Lung (tissue), 11 donors: ENCODE measurements at regions not wholly inside any gene's neighbourhood (a gene's known extent, or its start where the extent isn't known, plus 50 kb on each side); places are given as distances from the start of the nearest gene placed in this dataset.

Source experiments
- ATAC-seq: fragments of 200-7000 bp; cut with Tn5 transposase; one replicate; pipeline ENCODE4 v1.9.1; 2020; ENCODE audit warnings: moderate number of reproducible peaks; ENCODE audit not compliant: insufficient read depth, low FRiP score
- DNase-seq, 3 donors: peaks; one replicate each; pipeline ENCODE4 v3.0.0-alpha.2; 2013 to 2017
- H3K27ac ChIP-seq, 2 donors: one replicate each; pipeline ENCODE4 v1.5.1; 2013; ENCODE audit warnings: mild to moderate bottlenecking in 2 of 2, moderate library complexity in 2 of 2, control low read depth in 1 of 2, inconsistent platforms in 1 of 2, low read depth in 1 of 2, low read length in 1 of 2
- H3K27me3 ChIP-seq, 3 donors: one replicate each; pipeline ENCODE4 v1.5.1; 2013; ENCODE audit warnings: low read length in 2 of 3; ENCODE audit not compliant: control insufficient read depth in 3 of 3, insufficient read depth in 3 of 3
- H3K36me3 ChIP-seq, 4 donors: one replicate each; pipeline ENCODE4 v1.5.1; 2013; ENCODE audit warnings: low read length in 4 of 4, mild to moderate bottlenecking in 1 of 4, moderate library complexity in 1 of 4; ENCODE audit not compliant: control insufficient read depth in 4 of 4, insufficient read depth in 4 of 4
- H3K4me1 ChIP-seq, 5 donors: one replicate each; pipeline ENCODE4 v1.5.1; 2013; ENCODE audit warnings: low read length in 5 of 5, mild to moderate bottlenecking in 2 of 5, moderate library complexity in 1 of 5; ENCODE audit not compliant: control insufficient read depth in 5 of 5, insufficient read depth in 5 of 5
- H3K4me3 ChIP-seq: one replicate; pipeline ENCODE4 v1.5.1; 2013; ENCODE audit warnings: mild to moderate bottlenecking, control low read depth, moderate library complexity
- H3K9ac ChIP-seq, 2 donors: one replicate each; pipeline ENCODE4 v1.5.1; 2013; ENCODE audit warnings: low read length in 2 of 2, control low read depth in 1 of 2; ENCODE audit not compliant: insufficient read depth in 1 of 2
- H3K9me3 ChIP-seq, 4 donors: one replicate each; pipeline ENCODE4 v1.5.1; 2013; ENCODE audit warnings: low read length in 3 of 4, mild to moderate bottlenecking in 1 of 4, moderate library complexity in 1 of 4; ENCODE audit not compliant: control insufficient read depth in 4 of 4, insufficient read depth in 3 of 4
- WGBS, 2 donors: extraction: QIAGEN DNeasy Blood & Tissue Kit; methylation state at CpG; one replicate each; pipeline ENCODE4 v1.1.7; 2013; 5-methylcytosine and 5-hydroxymethylcytosine counted together
- TF ChIP-seq, protein P1 (sequence below): IDR thresholded peaks from 2 replicates; pipeline ENCODE4 v1.5.1; 2012; ENCODE audit warnings: mild to moderate bottlenecking; ENCODE audit errors: control extremely low read depth, extremely low read depth
- donor health status: control.
- donor health status: control.
- donor health status: Bipolar disorder and iron deficiency.
- donor health status: healthy.
- donor health status: DM: yes; HTN: yes; CAD: no.

DNA sequence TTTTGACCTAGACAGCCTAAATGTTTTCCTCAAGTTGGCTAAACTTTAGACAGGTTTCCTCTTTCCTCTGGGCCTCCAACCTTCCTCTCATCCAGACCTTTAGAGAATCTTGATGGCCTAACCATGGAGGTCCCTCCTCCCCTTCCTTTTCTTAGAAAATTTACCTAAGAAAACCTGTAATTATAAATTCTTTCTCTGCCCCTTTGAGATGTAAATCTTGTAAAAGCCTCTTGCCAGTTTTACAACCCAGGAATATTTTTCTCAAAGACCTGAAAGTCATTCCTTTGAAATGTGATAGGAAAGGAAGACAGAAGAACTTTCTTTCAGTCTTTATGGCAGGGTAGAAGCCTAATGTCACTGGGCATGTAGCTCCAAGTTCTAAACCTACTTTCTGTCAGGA is 1752.6 kb upstream of the C9orf72 start:
- H3K9ac ChIP-seq, result no peak overlapping the region
- H3K36me3 ChIP-seq, result no peaks in the 10 kb centered on the region
- H3K4me3 ChIP-seq, result no peak overlapping the region
- no peaks in the 10 kb centered on the region for H3K27me3 ChIP-seq
- no peaks in the 10 kb centered on the region for H3K9me3 ChIP-seq
- TF ChIP-seq, protein P1, sequence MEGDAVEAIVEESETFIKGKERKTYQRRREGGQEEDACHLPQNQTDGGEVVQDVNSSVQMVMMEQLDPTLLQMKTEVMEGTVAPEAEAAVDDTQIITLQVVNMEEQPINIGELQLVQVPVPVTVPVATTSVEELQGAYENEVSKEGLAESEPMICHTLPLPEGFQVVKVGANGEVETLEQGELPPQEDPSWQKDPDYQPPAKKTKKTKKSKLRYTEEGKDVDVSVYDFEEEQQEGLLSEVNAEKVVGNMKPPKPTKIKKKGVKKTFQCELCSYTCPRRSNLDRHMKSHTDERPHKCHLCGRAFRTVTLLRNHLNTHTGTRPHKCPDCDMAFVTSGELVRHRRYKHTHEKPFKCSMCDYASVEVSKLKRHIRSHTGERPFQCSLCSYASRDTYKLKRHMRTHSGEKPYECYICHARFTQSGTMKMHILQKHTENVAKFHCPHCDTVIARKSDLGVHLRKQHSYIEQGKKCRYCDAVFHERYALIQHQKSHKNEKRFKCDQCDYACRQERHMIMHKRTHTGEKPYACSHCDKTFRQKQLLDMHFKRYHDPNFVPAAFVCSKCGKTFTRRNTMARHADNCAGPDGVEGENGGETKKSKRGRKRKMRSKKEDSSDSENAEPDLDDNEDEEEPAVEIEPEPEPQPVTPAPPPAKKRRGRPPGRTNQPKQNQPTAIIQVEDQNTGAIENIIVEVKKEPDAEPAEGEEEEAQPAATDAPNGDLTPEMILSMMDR, result no peak
- ATAC-seq, result no peak
- DNase-seq, result no peak
- no peak overlapping the region for H3K27ac ChIP-seq
- H3K4me1 ChIP-seq, result no peaks in the 10 kb centered on the region

DNA sequence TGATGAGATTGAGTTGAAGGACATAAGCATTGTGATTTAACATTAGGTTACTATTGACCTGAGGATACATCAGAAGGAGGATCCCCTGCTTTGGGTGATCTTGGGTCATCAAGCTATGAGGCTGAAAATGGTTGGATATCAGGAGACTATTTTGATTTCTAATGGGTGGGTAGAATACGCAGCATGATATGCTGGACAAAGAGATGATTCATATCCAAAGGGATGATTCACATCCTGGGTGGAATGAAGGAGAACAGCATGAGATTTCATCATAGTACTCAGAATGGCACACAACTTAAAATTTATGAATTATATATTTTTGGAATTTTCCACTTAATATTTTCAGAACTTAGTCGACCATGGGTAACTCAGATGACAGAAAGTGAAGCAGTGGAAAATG is 1759.5 kb upstream of the C9orf72 start:
- Histone ChIP-seq H3K9ac (no peak overlapping the region), H3K9me3 (no peaks in the 10 kb centered on the region), H3K27me3 (no peaks in the 10 kb centered on the region), H3K36me3 (no peaks in the 10 kb centered on the region), H3K4me1 (no peaks in the 10 kb centered on the region), H3K4me3 (no peak overlapping the region), H3K27ac (no peak overlapping the region)
- DNase-seq, result no peak
- TF ChIP-seq, protein P1, result no peak
- ATAC-seq, result no peak
- 79 to 86% methylated on average over 2 of the region's 2 CpGs for WGBS, 2 donors

DNA sequence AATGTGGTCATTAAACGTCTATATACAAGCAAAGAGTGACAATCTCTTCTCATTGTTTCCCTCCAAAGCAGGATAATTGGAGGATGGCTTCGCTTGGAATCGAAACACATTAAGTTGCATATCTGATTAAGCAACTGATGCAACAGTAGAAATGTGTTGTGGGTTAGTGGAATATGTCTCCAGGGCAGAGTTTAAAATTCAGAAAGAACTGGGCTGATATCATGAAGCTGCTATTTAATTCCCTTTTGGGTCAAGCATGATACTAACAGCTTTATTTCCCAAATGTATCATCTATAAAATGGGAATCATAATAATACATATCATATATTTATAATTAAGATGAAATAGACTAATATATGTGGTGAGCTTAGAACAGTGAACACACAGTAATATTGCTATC is 1763.0 kb upstream of the C9orf72 start:
- Histone ChIP-seq H3K27me3 (no peaks in the 10 kb centered on the region), H3K4me1 (no peaks in the 10 kb centered on the region), H3K9me3 (no peaks in the 10 kb centered on the region), H3K4me3 (no peak overlapping the region), H3K9ac (no peak overlapping the region), H3K27ac (no peak overlapping the region), H3K36me3 (no peaks in the 10 kb centered on the region)
- no peak for DNase-seq
- TF ChIP-seq, protein P1, result no peak
- ATAC-seq, result no peak
- WGBS, 2 donors, result 90% methylated on average over 3 of the region's 3 CpGs

DNA sequence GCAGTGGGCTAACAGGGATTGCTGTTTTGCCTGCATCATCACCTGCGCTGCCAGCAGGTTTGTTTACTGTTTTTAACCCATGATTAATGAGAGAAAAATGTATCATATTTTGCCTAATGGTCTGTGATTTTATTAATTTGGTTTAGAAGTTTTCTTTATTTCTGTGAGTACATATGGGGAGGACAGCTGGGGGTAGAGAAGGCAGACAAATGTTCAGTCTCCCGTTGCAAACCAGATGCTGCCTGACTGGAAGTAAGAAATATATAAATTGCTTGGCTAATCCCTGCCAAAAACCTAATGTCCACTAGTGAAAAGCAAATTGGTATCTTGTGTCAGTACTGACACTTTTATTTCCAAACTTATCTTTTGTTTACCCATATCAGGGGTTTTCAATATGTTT is 1766.1 kb upstream of the C9orf72 start:
- H3K4me1 ChIP-seq, result no peaks in the 10 kb centered on the region
- TF ChIP-seq, protein P1, result no peak
- H3K9me3 ChIP-seq, result no peaks in the 10 kb centered on the region
- H3K27me3 ChIP-seq, result no peaks in the 10 kb centered on the region
- no peak overlapping the region for H3K4me3 ChIP-seq
- ATAC-seq (no peak), DNase-seq (peak in 1 of 3 donors; percentile 4)
- WGBS, 2 donors, result 66 to 78% methylated on average over 2 of the region's 2 CpGs
- H3K9ac ChIP-seq, result no peak overlapping the region
- H3K36me3 ChIP-seq, result no peaks in the 10 kb centered on the region
- H3K27ac ChIP-seq, result no peak overlapping the region
